Type B pancreatic cell (in vitro differentiated cells): ENCODE measurements at regions not wholly inside any gene's neighbourhood (a gene's known extent, or its start where the extent isn't known, plus 50 kb on each side); places are given as distances from the start of the nearest gene placed in this dataset.

Experiments used
- DNase-seq: peaks from one replicate; pipeline ENCODE4 v3.0.0; 2021; ENCODE audit warnings: mixed read lengths; ENCODE audit not compliant: unreplicated experiment; ENCODE audit errors: extremely low spot score
- H3K27ac Mint-ChIP-seq: 2 replicates; pipeline ENCODE4 v1.8.0; 2021; ENCODE audit warnings: mild to moderate bottlenecking, mixed read lengths
- H3K27me3 Mint-ChIP-seq: 2 replicates; pipeline ENCODE4 v1.8.0; 2021; ENCODE audit warnings: mixed read lengths
- H3K36me3 Mint-ChIP-seq: 2 replicates; pipeline ENCODE4 v1.8.0; 2021; ENCODE audit warnings: mixed read lengths
- H3K4me1 Mint-ChIP-seq: one replicate; pipeline ENCODE4 v1.8.0; 2021; ENCODE audit warnings: mixed read lengths; ENCODE audit not compliant: unreplicated experiment
- H3K4me3 Mint-ChIP-seq: 2 replicates; pipeline ENCODE4 v1.8.0; 2021; ENCODE audit warnings: mild to moderate bottlenecking, mixed read lengths
- H3K9me3 Mint-ChIP-seq: 2 replicates; pipeline ENCODE4 v1.8.0; 2021; ENCODE audit warnings: mixed read lengths
- CTCF ChIP-seq: fragments of 200-600 bp; sonication (generic); conservative IDR thresholded peaks from 2 replicates; pipeline ENCODE4 v1.5.0; 2021; ENCODE audit warnings: antibody characterized with exemption, mild to moderate bottlenecking

DNA sequence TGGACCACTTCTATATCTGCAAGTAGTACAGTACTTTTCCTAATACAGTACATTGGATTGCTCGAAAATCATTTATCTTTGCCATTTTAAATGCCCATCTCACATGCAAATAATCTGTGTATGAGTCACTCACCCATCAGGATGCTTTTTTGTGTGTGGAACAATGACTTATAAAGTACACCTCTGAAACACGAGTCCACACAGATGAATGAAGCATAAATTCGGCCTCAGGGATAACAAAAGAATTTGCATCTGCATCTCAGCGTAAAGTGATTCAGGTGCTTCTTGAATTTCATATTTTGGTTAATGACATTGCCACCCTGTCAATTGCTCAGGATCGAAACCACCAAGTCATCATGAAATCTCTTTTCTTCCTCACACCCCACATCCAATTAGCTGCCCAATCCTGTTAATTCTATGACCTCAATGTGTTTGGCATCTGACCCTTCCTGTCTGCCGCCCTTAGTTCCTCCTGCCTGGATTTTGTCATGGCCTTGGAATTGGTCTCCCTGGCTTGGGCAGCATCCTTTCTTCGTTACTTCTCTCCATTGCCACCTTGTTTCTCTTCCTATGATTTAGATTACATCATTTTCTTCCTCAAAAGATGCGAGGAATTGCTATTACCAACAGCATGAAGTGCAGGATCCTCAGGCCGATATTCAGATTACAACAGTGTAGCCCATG, 161.6 kb upstream of the MID1 start:
- DNase-seq = no peak
- H3K36me3 Mint-ChIP-seq = peaks cover 5% of the 10 kb centered on the region
- no peaks in the 10 kb centered on the region for H3K27me3 Mint-ChIP-seq
- H3K9me3 Mint-ChIP-seq = peaks cover 8% of the 10 kb centered on the region
- no peaks in the 10 kb centered on the region for H3K4me1 Mint-ChIP-seq
- no peak overlapping the region for H3K27ac Mint-ChIP-seq
- no peak for TF ChIP-seq CTCF
- H3K4me3 Mint-ChIP-seq = no peak overlapping the region

- H3K27ac Mint-ChIP-seq = no peak overlapping the region
- H3K9me3 Mint-ChIP-seq = peaks cover 4% of the 10 kb centered on the region
- H3K36me3 Mint-ChIP-seq = peaks cover 2% of the 10 kb centered on the region
- TF ChIP-seq CTCF = no peak
- no peaks in the 10 kb centered on the region for H3K27me3 Mint-ChIP-seq
- no peak overlapping the region for H3K4me3 Mint-ChIP-seq
- no peaks in the 10 kb centered on the region for H3K4me1 Mint-ChIP-seq
- DNase-seq = no peak
Observed at GRCh38 chrX:10783451-10783995, 163.1 kb upstream of the MID1 start.

DNA sequence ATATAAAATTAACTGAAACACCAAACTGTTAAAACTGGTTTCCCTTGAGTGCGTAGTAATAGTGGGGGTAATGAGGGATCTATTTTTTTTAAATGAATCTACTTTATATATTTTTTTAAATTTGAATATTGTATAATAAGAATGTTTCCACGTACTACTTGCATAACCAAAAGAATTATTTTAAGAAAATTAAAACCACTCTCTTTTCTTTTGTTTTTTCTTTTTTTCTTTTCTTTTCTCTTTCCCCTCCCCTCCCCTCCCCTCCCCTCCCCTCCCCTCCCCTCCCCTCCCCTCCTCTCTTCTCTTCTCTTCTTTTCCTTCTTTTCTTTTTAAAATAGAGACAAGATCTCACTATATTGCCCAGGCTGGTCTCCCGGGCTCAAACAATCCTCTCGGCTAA, 166.9 kb upstream of the MID1 start:
- Mint-ChIP-seq H3K4me1 (no peaks in the 10 kb centered on the region), H3K4me3 (no peak overlapping the region), H3K9me3 (no peaks in the 10 kb centered on the region), H3K27ac (no peak overlapping the region), H3K27me3 (no peaks in the 10 kb centered on the region), H3K36me3 (no peaks in the 10 kb centered on the region)
- no peak for TF ChIP-seq CTCF
- DNase-seq = no peak

- H3K36me3 Mint-ChIP-seq = no peaks in the 10 kb centered on the region
- H3K27ac Mint-ChIP-seq = no peak overlapping the region
- no peak overlapping the region for H3K4me3 Mint-ChIP-seq
- H3K4me1 Mint-ChIP-seq = peaks cover 7% of the 10 kb centered on the region
- TF ChIP-seq CTCF = no peak
- no peak for DNase-seq
- no peaks in the 10 kb centered on the region for H3K9me3 Mint-ChIP-seq
- H3K27me3 Mint-ChIP-seq = no peaks in the 10 kb centered on the region
Observed at GRCh38 chrX:10794203-10794630, 173.8 kb upstream of the MID1 start.

DNA sequence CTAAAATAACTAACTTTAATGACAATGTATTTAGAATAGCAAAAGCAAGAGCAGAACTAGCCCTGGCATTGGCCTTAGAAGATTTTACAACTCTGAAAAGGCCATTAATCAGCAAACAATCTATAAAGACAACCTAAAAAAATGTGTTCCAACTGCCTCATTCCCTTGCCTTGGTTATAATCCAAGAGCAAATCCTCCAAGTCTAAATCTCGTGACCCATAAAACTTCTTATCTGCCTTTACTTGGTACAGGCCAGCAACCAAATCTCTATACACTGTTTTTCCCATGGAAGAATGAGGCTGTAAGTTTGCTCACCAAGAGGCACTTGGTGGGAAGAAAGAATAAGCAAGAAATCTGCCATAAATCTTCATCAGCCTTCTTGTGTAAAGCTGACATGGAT, 175.3 kb upstream of the MID1 start:
- no peaks in the 10 kb centered on the region for H3K27me3 Mint-ChIP-seq
- DNase-seq = no peak

More for the DNA sequence above, 175.3 kb upstream of the MID1 start:
- peaks cover 7% of the 10 kb centered on the region for H3K4me1 Mint-ChIP-seq
- H3K4me3 Mint-ChIP-seq = no peak overlapping the region
- H3K9me3 Mint-ChIP-seq = no peaks in the 10 kb centered on the region
- no peaks in the 10 kb centered on the region for H3K36me3 Mint-ChIP-seq
- no peak overlapping the region for H3K27ac Mint-ChIP-seq
- TF ChIP-seq CTCF = no peak
